ENCODE measurements at regions not wholly inside any gene's neighbourhood (a gene's known extent, or its start where the extent isn't known, plus 50 kb on each side); places are given as distances from the start of the nearest gene placed in this dataset.
"Not testable (repeated sequence)": the region's sequence is repeated elsewhere in the genome, so short reads cannot be mapped to it uniquely, and the experiment has no call there.

DNA sequence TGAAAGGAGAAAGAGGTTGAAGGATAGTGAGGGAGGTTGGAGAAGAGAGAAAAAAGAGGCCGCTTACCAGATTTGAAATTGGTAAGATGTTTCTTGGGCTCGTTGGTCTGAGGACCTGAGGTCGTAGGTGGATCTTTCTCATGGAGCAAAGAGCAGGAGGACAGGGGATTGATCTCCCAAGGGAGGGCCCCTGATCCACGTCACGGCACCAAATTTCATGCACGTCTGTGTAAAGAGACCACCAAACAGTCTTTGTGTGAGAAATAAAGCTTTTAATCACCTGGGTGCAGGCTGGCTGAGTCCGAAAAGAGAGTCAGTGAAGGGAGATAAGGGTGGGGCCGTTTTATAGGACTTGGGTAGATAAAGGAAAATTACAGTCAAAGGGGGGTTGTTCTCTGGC is 479.7 kb upstream of the SLITRK5 start:
- not testable (repeated sequence) for H3K27me3 Mint-ChIP-seq, H3K4me1 Mint-ChIP-seq, H3K36me3 Mint-ChIP-seq, H3K27ac Mint-ChIP-seq, DNase-seq, H3K4me3 Mint-ChIP-seq, H3K9me3 Mint-ChIP-seq

DNA sequence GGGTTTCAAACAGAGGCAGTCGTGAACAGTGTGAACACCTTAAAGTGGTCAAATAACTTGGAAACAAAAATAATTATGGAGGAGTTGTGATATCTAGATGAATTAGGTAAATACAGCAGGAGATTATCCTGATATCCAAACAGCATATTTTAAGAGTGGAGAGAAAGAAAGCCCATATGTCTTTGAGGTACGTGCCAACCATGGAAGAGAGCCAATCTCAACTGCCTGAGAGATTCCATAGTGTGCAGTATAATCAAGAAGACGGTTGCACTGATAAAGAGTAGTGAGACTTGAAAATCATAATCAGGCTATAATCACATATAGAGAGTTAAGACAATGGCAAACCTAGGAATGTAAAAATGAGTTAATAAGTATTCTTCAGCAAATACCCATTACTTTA is 472.8 kb upstream of the SLITRK5 start:
- Mint-ChIP-seq H3K27ac (no peak overlapping the region), H3K4me3 (no peak overlapping the region), H3K36me3 (no peaks in the 10 kb centered on the region), H3K4me1 (no peaks in the 10 kb centered on the region), H3K9me3 (no peaks in the 10 kb centered on the region), H3K27me3 (no peaks in the 10 kb centered on the region)
- DNase-seq, result no peak

DNA sequence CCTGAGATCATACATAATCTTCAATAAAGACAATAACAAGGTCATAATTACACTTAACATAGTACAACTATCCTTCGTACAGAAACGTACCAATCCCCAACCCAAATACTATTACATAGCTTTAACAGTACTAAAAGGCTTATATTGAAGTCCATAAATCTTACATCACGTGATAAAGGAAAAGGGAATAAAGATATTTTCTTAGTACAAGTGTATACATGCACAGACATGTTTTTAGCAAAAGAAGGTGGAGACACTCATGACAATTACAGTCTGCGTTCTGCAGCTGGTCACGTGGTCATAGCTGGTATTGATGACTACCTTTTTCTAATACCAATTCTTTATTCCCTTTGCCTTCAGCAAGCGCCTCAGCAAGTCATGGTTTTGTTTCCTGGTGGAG is 464.5 kb upstream of the SLITRK5 start:
- DNase-seq, result no peak
- Mint-ChIP-seq H3K36me3 (no peaks in the 10 kb centered on the region), H3K9me3 (peaks cover 1% of the 10 kb centered on the region), H3K4me3 (no peak overlapping the region), H3K27ac (no peak overlapping the region), H3K27me3 (no peaks in the 10 kb centered on the region), H3K4me1 (no peaks in the 10 kb centered on the region)

DNA sequence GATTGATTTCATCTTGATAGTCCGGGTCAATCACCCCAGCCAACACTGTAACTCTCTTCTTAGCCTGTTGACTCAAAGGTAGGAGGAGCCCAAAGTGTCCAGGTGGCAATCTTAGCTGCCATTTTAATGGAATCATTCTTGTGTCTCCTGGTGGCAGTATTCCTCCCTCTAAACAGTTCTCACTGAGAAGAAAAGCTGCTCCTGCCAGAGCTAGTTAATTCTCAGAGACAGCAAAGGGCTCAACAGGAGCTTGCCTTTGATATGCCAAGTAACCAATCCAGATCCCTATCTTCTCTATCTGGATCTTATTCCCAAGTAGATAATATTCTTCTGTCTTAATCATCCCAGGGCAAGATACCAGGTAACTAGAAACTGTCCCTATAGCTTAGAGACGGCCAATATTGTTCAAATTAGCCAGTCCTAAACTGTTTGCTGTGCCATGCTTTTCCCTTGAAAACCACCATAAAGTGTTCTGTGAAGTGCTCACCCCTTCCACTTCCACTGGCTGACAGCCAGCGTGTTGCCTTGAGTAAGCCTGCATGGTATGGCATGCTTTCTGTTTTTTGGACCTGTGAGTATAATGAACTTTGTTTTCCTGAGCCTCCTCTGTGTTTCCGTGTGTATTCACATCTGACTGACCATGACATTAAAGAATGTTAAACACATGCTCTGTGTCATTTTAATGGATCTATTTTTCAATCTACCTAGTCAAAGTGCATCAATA is 463.7 kb upstream of the SLITRK5 start:
- H3K36me3 Mint-ChIP-seq, result no peaks in the 10 kb centered on the region
- no peak for DNase-seq
- peaks cover 1% of the 10 kb centered on the region for H3K9me3 Mint-ChIP-seq
- H3K27ac Mint-ChIP-seq, result no peak overlapping the region
- no peaks in the 10 kb centered on the region for H3K27me3 Mint-ChIP-seq
- H3K4me1 Mint-ChIP-seq, result no peaks in the 10 kb centered on the region
- no peak overlapping the region for H3K4me3 Mint-ChIP-seq

DNA sequence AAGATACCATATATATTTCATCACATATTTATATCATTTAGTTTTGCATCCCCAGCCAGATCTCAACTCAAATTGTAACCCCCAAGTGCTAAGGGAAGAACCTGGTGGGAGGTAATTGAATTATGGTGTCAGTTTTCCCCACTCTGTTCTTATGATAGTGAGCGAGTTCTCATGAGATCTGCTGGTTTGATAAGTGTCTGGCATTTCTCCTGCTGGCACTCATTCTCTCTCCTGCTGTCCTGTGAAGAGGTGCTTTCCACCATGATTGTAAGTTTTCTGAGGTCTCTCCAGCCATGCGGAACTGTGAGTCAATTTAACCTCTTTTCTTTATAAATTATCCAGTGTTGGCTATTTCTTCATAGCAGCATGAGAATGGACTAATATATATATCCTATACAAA is 462.5 kb upstream of the SLITRK5 start:
- H3K9me3 Mint-ChIP-seq, result peaks cover 1% of the 10 kb centered on the region
- no peaks in the 10 kb centered on the region for H3K4me1 Mint-ChIP-seq
- H3K36me3 Mint-ChIP-seq, result no peaks in the 10 kb centered on the region
- H3K4me3 Mint-ChIP-seq, result no peak overlapping the region
- H3K27ac Mint-ChIP-seq, result no peak overlapping the region
- DNase-seq, result no peak
- H3K27me3 Mint-ChIP-seq, result no peaks in the 10 kb centered on the region

DNA sequence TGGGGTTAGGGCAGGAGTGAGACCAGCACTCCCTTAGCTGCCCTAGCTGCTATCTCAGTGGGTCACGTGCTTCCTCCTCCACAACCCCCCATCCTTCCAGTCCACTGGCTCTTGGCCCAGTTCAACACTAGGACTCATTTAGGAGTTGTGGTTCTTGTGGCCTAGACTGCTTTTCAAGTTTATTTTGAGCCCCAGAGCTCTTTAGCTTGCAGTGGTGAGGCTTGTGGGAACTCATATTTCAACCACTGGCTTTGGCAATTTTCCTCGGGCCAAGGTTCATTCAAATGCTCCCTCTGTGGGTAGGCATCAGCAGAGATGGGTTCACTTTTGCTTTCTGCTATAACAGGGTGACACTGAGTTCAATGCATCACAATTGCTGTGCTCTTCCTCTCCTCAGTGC is 436.2 kb upstream of the SLITRK5 start:
- Mint-ChIP-seq H3K36me3 (no peaks in the 10 kb centered on the region), H3K27ac (no peak overlapping the region), H3K9me3 (peaks cover 13% of the 10 kb centered on the region), H3K27me3 (no peaks in the 10 kb centered on the region), H3K4me1 (no peaks in the 10 kb centered on the region), H3K4me3 (no peak overlapping the region)
- no peak for DNase-seq

DNA sequence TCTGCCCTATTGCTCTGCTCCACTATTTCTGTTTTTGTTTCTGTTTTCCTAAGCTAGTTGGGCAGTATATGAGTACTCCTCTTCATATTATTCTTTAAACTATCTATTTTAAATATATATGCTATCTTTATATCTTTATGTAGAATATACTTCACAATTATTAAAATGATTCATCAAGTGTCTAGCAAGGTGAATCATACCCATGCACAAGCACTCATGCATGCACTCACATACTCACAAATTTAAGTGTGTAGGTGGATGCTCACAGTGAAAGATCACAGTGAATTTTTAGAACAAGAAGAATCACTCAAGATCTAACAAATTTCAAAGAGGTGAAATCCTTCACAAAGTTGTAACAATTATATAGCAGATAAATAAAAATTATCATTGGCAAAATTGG is 435.6 kb upstream of the SLITRK5 start:
- no peaks in the 10 kb centered on the region for H3K27me3 Mint-ChIP-seq
- no peak overlapping the region for H3K27ac Mint-ChIP-seq
- no peaks in the 10 kb centered on the region for H3K4me1 Mint-ChIP-seq
- no peak for DNase-seq
- peaks cover 9% of the 10 kb centered on the region for H3K9me3 Mint-ChIP-seq
- H3K4me3 Mint-ChIP-seq, result no peak overlapping the region
- H3K36me3 Mint-ChIP-seq, result no peaks in the 10 kb centered on the region

DNA sequence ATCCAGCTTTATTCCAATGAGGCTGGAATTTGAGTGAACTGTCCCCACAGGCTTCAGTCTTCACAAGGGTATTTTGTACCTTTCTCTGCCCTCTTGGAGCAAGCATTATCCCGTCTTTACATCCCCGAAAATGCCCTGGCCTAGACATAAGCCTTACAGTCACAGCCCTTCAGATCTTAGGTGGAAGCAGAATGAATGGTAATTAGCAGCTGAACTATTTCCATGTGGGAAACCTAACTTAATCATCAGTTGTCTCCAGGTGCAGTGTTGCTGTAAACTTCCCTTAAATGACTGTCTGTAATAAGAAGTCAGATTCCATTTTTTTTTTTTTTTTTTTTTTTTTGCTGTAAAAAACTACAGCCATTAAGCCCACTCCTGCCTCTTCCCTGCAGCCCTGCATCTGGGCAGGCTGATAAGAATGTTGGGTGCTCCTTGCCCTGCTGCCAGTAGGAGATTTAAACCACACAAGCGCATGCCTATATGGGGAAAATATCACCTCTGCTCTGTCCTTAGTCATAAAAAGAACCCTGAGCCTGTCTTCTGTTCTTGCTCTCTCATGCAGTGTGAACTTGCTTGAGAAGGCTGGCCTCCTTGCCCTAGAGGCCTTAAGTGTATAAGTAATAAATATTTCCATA is 426.8 kb upstream of the SLITRK5 start:
- Mint-ChIP-seq H3K27ac (no peak overlapping the region), H3K4me1 (no peaks in the 10 kb centered on the region), H3K4me3 (no peak overlapping the region), H3K9me3 (no peaks in the 10 kb centered on the region), H3K36me3 (no peaks in the 10 kb centered on the region), H3K27me3 (no peaks in the 10 kb centered on the region)
- DNase-seq, result no peak

DNA sequence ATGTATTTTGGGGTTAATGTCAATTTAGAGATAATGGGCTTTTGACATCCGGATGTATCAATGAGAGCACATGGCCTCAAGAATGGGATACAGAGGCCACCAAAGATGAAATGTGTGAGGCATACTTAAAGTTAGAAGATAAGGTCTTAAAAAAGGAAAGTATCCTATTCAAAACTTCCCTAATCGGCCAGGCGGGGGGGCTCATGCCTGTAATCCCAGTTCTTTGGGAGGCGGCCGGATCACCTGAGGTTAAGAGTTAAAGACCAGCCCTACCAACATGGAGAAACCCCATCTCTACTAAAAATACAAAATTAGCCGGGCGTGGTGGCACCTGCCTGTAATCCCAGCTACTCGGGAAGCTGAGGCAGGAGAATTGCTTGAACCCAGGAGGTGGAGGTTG is 421.3 kb upstream of the SLITRK5 start:
- not testable (repeated sequence) for H3K4me3 Mint-ChIP-seq, DNase-seq, H3K27ac Mint-ChIP-seq, H3K27me3 Mint-ChIP-seq, H3K36me3 Mint-ChIP-seq, H3K4me1 Mint-ChIP-seq, H3K9me3 Mint-ChIP-seq

DNA sequence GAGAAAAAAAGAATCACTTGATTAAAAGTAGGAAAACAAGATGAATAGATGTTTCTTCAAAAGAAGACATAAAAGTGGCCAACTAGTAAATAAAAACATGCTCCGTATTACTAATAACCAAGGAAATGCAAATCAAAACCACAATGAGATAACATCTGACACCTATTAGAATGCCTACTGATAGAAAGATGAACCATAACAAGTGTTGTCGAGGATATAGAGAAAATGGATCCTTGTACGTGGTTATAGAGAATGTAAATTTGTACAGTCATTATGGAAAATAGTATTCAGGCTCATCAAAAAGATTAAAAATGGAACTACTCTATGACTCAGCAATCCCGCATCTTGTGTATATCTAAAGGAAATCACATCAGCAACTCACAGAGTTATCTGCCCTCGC is 415.8 kb upstream of the SLITRK5 start:
- Mint-ChIP-seq H3K36me3 (no peaks in the 10 kb centered on the region), H3K4me3 (no peak overlapping the region), H3K27ac (no peak overlapping the region), H3K9me3 (peaks cover 1% of the 10 kb centered on the region), H3K27me3 (no peaks in the 10 kb centered on the region), H3K4me1 (no peaks in the 10 kb centered on the region)
- no peak for DNase-seq

DNA sequence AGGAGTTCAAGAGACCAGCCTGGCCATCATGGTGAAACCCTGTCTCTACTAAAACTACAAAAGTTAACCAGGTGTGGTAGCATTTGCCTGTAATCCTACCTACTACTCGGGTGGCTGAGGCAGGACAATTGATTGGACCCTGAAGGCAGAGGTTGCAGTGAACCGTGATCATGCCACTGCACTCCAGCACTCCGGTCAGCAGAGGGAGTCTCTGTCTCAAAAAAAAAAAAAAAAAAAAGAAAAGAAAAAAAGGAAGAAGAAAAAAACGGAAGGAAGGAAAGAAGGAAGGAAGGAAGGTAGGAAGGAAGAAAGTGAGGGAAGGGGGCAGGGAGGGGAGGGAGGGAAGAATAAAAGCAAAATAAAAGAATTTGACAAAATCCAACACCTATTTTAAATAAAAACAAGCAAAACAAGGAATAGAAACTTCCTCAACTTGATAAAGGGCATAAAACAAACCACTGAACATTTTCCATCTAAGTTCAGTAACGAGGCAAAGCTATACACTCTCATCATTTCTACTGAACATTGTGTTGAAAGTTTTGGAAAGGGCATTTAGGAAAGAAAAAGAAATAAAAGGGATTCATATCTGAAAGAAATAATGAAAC is 411.6 kb upstream of the SLITRK5 start:
- Mint-ChIP-seq H3K27me3 (no peaks in the 10 kb centered on the region), H3K9me3 (peaks cover 1% of the 10 kb centered on the region), H3K4me1 (no peaks in the 10 kb centered on the region), H3K4me3 (no peak overlapping the region), H3K27ac (no peak overlapping the region), H3K36me3 (no peaks in the 10 kb centered on the region)
- no peak for DNase-seq

DNA sequence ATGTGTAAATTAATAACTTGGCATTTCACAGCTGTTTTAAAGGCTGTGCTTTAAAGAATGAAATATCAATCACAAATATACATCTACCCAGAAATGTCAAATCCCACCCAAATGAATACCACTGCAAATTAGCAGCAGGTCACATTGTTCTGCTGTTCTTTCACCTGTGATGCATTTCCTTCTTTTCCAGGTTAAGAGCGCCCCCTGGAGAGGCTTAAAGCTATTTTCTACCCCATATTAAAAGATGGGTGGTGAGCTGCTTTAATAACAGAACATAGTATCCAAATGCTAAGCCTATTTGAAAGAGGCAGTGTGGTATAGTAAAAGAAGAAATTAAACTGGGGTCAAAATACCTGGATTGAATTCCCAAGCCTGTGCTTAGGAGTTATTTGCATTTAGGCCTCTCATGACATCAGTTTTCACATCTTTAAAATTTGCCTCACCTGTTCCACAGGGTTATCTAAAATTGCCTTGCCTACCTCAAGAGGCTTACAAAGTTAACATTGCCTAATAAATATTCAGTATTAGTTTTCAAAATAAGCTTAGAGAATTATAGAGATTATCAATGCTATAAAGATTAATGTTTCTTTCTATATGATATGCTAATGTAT is 396.9 kb upstream of the SLITRK5 start:
- Mint-ChIP-seq H3K27ac (no peak overlapping the region), H3K36me3 (no peaks in the 10 kb centered on the region), H3K9me3 (no peaks in the 10 kb centered on the region), H3K4me3 (no peak overlapping the region), H3K4me1 (no peaks in the 10 kb centered on the region), H3K27me3 (no peaks in the 10 kb centered on the region)
- DNase-seq, result peak; percentile 1

DNA sequence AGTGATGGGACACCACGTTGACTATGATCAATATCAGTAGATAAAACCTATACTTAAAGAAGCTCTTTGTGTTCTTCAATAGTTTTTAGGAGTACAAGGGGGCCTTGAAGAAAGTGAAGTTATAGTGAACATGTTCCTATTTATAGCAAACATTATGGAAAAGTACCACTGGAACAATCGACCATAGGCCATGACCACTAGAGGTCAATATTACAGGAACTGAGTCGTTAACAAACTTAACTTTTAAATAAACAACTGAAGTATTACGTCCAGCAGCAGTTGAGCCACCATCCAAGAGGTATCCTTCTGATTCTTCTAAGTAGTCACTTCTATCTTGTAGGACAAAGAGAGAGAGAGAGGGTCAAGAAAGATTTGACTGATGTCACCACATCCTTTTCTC is 391.0 kb upstream of the SLITRK5 start:
- Mint-ChIP-seq H3K4me3 (no peak overlapping the region), H3K27me3 (no peaks in the 10 kb centered on the region), H3K9me3 (no peaks in the 10 kb centered on the region), H3K4me1 (no peaks in the 10 kb centered on the region), H3K27ac (no peak overlapping the region), H3K36me3 (no peaks in the 10 kb centered on the region)
- DNase-seq, result no peak

DNA sequence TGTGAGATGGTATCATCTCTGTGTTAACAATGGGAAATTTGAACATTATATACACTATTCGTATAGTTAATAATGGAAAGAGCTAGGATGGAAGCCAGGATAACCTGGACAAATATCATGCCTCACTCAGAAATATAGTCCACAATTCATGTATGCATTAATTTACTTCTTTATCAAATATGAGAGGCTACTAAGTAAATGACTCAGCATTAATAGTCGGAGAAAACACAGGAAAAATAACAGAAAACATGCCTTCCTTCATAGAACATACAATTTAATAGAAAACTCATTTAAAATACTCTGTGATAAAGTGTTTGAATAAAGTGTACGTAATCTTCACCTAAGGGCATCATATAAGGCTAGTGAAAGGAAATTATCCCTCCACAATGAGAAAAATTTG is 383.4 kb upstream of the SLITRK5 start:
- no peak overlapping the region for H3K27ac Mint-ChIP-seq
- no peaks in the 10 kb centered on the region for H3K36me3 Mint-ChIP-seq
- no peaks in the 10 kb centered on the region for H3K4me1 Mint-ChIP-seq
- no peak overlapping the region for H3K4me3 Mint-ChIP-seq
- H3K27me3 Mint-ChIP-seq, result no peaks in the 10 kb centered on the region
- no peaks in the 10 kb centered on the region for H3K9me3 Mint-ChIP-seq
- DNase-seq, result no peak

DNA sequence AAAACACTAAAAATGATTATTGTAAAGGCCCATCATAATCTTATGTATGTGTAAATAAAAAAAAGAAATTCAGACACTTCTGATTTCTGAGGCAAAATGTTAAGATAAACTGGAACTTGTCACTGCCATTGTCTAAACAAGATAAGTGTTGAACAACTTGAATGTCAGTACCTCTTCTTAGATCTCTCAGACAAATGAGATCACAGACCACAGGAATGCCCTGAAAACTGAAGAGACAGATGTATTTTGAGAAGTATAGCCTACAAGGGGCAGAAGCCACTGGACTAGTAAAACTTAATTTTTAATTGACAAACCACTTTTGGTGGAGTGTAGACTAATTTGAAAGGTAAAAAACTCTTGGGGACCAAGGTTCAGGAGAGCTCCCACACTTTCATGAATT is 375.5 kb upstream of the SLITRK5 start:
- Mint-ChIP-seq H3K4me3 (no peak overlapping the region), H3K27ac (no peak overlapping the region), H3K4me1 (no peaks in the 10 kb centered on the region)

DNA sequence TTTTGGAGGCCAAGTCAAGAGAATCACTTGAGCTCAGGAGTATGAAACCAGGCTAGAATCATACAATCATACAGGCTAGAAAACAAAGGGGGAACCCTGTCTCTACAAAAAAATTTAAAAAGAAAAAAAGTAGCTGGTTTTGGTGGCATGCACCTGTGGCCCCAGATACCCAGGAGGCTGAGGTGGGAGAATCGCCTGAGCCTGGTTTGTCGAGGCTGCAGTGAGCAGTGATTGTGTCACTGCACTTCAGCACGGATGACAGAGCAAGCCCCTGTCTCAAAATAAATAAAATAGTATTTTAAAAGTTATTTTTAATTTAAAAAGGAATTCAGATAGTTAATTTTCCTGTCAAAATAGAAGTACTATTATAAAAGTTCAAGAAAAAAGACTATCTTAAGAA is 369.1 kb upstream of the SLITRK5 start:
- Mint-ChIP-seq H3K4me3 (no peak overlapping the region), H3K27ac (no peak overlapping the region)
- no peak for DNase-seq

More for the DNA sequence above, 375.5 kb upstream of the SLITRK5 start:
- Mint-ChIP-seq H3K36me3 (no peaks in the 10 kb centered on the region), H3K9me3 (peaks cover 3% of the 10 kb centered on the region), H3K27me3 (no peaks in the 10 kb centered on the region)
- no peak for DNase-seq

More for the DNA sequence above, 369.1 kb upstream of the SLITRK5 start:
- no peaks in the 10 kb centered on the region for H3K4me1 Mint-ChIP-seq
- no peaks in the 10 kb centered on the region for H3K36me3 Mint-ChIP-seq
- no peaks in the 10 kb centered on the region for H3K27me3 Mint-ChIP-seq
- H3K9me3 Mint-ChIP-seq, result peaks cover 4% of the 10 kb centered on the region

All from activated naive CD8-positive, alpha-beta T cell treated with anti-CD3 and anti-CD28 coated beads for 36 hours (primary cell).